GM12892 (cell line): ENCODE measurements at regions not wholly inside any gene's neighbourhood (a gene's known extent, or its start where the extent isn't known, plus 50 kb on each side); places are given as distances from the start of the nearest gene placed in this dataset.

Source experiments
- DNase-seq: peaks from one replicate; pipeline ENCODE4 v3.0.0; 2011; ENCODE audit not compliant: insufficient read length
- FAIRE-seq: peaks from 2 replicates; lab custom pipeline; 2011; peaks lifted over from hg19 to GRCh38; lab: Jason Lieb, UNC
- POLR2A ChIP-seq: IDR thresholded peaks from 2 replicates; pipeline ENCODE4 v1.6.1; 2011; ENCODE audit warnings: low read depth, low read length, control low read depth
- POLR2AphosphoS5 ChIP-seq: IDR thresholded peaks from 2 replicates; pipeline ENCODE4 v1.6.1; 2011; ENCODE audit warnings: low read depth, low read length, control low read depth
- TAF1 ChIP-seq: IDR thresholded peaks from 2 replicates; pipeline ENCODE4 v1.6.1; 2011; ENCODE audit warnings: low read depth, mild to moderate bottlenecking, control low read depth, low read length, borderline replicate concordance

- FAIRE-seq (no peak), DNase-seq (no peak)
- TF ChIP-seq TAF1 (no peak), POLR2AphosphoS5 (no peak), POLR2A (no peak)
Observed at GRCh38 chr21:24118738-24119459, 1488.4 kb downstream of the MRPL39 start.

GRCh38 chr21:24115141-24115540 is 1492.1 kb downstream of the MRPL39 start:
- TF ChIP-seq TAF1 (no peak), POLR2AphosphoS5 (no peak), POLR2A (no peak)
- FAIRE-seq (no peak), DNase-seq (no peak)

- TF ChIP-seq POLR2AphosphoS5: no peak
- TF ChIP-seq TAF1: no peak
- no peak for TF ChIP-seq POLR2A
- DNase-seq: no peak
- no peak for FAIRE-seq
Observed at GRCh38 chr21:24112020-24112419, 1495.3 kb downstream of the MRPL39 start.

GRCh38 chr21:24110846-24111245 is 1496.4 kb downstream of the MRPL39 start:
- FAIRE-seq: no peak
- TF ChIP-seq POLR2A (no peak), TAF1 (no peak), POLR2AphosphoS5 (no peak)
- DNase-seq: no peak

GRCh38 chr21:24097181-24097580 is 1510.1 kb downstream of the MRPL39 start:
- DNase-seq: no peak
- no peak for TF ChIP-seq POLR2A
- no peak for TF ChIP-seq POLR2AphosphoS5
- TF ChIP-seq TAF1: no peak
- no peak for FAIRE-seq

- DNase-seq: no peak
- FAIRE-seq: no peak
- no peak for TF ChIP-seq TAF1
- TF ChIP-seq POLR2A: no peak
- TF ChIP-seq POLR2AphosphoS5: no peak
Observed at GRCh38 chr21:24096651-24097050, 1510.6 kb downstream of the MRPL39 start.

GRCh38 chr21:24093032-24093431 is 1514.2 kb downstream of the MRPL39 start:
- DNase-seq: no peak
- no peak for FAIRE-seq

GRCh38 chr21:24076179-24076578 is 1531.1 kb downstream of the MRPL39 start:
- TF ChIP-seq POLR2AphosphoS5 (no peak), POLR2A (no peak)

More at GRCh38 chr21:24093032-24093431, 1514.2 kb downstream of the MRPL39 start:
- no peak for TF ChIP-seq TAF1
- TF ChIP-seq POLR2A: no peak
- no peak for TF ChIP-seq POLR2AphosphoS5

GRCh38 chr21:24055696-24056095 is 1551.6 kb downstream of the MRPL39 start:
- TF ChIP-seq TAF1 (no peak), POLR2AphosphoS5 (no peak), POLR2A (no peak)
- no peak for DNase-seq
- FAIRE-seq: no peak

More at GRCh38 chr21:24076179-24076578, 1531.1 kb downstream of the MRPL39 start:
- no peak for DNase-seq
- FAIRE-seq: no peak

GRCh38 chr21:24050231-24050630 is 1557.0 kb downstream of the MRPL39 start:
- no peak for FAIRE-seq
- TF ChIP-seq POLR2AphosphoS5 (no peak), POLR2A (no peak), TAF1 (no peak)
- DNase-seq: no peak

GRCh38 chr21:24046829-24047443 is 1560.3 kb downstream of the MRPL39 start:
- DNase-seq: no peak
- no peak for FAIRE-seq
- no peak for TF ChIP-seq POLR2A
- TF ChIP-seq POLR2AphosphoS5: no peak
- TF ChIP-seq TAF1: no peak

GRCh38 chr21:24045775-24046215 is 1561.5 kb downstream of the MRPL39 start:
- FAIRE-seq (no peak), DNase-seq (no peak)
- TF ChIP-seq TAF1: no peak
- TF ChIP-seq POLR2AphosphoS5: no peak
- no peak for TF ChIP-seq POLR2A
